Caco-2 (cell line): ENCODE measurements at regions not wholly inside any gene's neighbourhood (a gene's known extent, or its start where the extent isn't known, plus 50 kb on each side); places are given as distances from the start of the nearest gene placed in this dataset.

ENCODE experiments used
- BruUV-seq: library from RNA; stranded (reverse); fragments of 400-500 nt; replicated peaks from 2 replicates; lab custom pipeline; 2021; lab: Mats Ljungman, UMichigan
- CTCF ChIA-PET: fragments of 300-600 bp; sonication (Branson Sonifier 250); formaldehyde crosslinking; loops from one replicate; lab custom pipeline; 2022; ENCODE audit warnings: antibody characterized with exemption; lab: Charles Lee
- POLR2A ChIA-PET: fragments of 300-600 bp; sonication (Branson Sonifier 250); formaldehyde crosslinking; loops from one replicate; lab custom pipeline; 2022; ENCODE audit warnings: antibody characterized with exemption; lab: Charles Lee
- DNase-seq, 2 experiments: peaks; one replicate each; pipeline versions ENCODE4 v3.0.0 to v3.0.0-alpha.2; 2020 to 2022
- H3K27me3 ChIP-seq: replicated peaks from 2 replicates; pipeline ENCODE4 v1.6.0; 2011; ENCODE audit warnings: low read length; ENCODE audit not compliant: control insufficient read depth, insufficient read depth
- H3K36me3 ChIP-seq: 2 replicates; pipeline ENCODE4 v1.5.1; 2011; ENCODE audit warnings: low read length; ENCODE audit not compliant: control insufficient read depth, insufficient read depth
- H3K4me1 ChIP-seq: fragments of 250-450 bp; sonication (Bioruptor Pico); 2 replicates; pipeline ENCODE4 v1.5.1; 2020; ENCODE audit warnings: mild to moderate bottlenecking
- H3K4me3 ChIP-seq: 2 replicates; pipeline ENCODE4 v1.5.1; 2011; ENCODE audit warnings: low read depth, mild to moderate bottlenecking, control low read depth, low read length
- H3K9me3 ChIP-seq: fragments of 250-450 bp; sonication (Bioruptor Pico); 2 replicates; pipeline ENCODE4 v1.5.1; 2020; ENCODE audit warnings: mild to moderate bottlenecking, moderate library complexity
- H3K27ac Mint-ChIP-seq: one replicate; pipeline ENCODE4 v1.8.0; 2022; ENCODE audit warnings: mixed read lengths; ENCODE audit not compliant: unreplicated experiment
- H3K27me3 Mint-ChIP-seq: one replicate; pipeline ENCODE4 v1.8.0; 2022; ENCODE audit warnings: mixed read lengths; ENCODE audit not compliant: insufficient read depth, unreplicated experiment
- H3K36me3 Mint-ChIP-seq: one replicate; pipeline ENCODE4 v1.8.0; 2022; ENCODE audit warnings: mild to moderate bottlenecking, mixed read lengths; ENCODE audit not compliant: insufficient read depth, unreplicated experiment
- H3K4me1 Mint-ChIP-seq: one replicate; pipeline ENCODE4 v1.8.0; 2022; ENCODE audit warnings: low read depth, mixed read lengths; ENCODE audit not compliant: unreplicated experiment
- H3K4me3 Mint-ChIP-seq: one replicate; pipeline ENCODE4 v1.8.0; 2022; ENCODE audit warnings: mild to moderate bottlenecking, moderate library complexity, mixed read lengths; ENCODE audit not compliant: unreplicated experiment
- H3K9me3 Mint-ChIP-seq: one replicate; pipeline ENCODE4 v1.8.0; 2022; ENCODE audit warnings: mixed read lengths; ENCODE audit not compliant: unreplicated experiment
- CTCF ChIP-seq, 2 experiments: fragments of 200-600 bp in 1 of 2; IDR thresholded peaks; 1 replicate in 1 of 2; 2 replicates in 1 of 2; pipeline versions ENCODE4 v1.5.1 to v1.8.0; 2011 to 2022; ENCODE audit warnings: antibody characterized with exemption in 1 of 2, control low read depth in 1 of 2, inconsistent platforms in 1 of 2, low read depth in 1 of 2, low read length in 1 of 2, mild to moderate bottlenecking in 1 of 2, moderate library complexity in 1 of 2; ENCODE audit not compliant: insufficient read depth in 1 of 2, severe bottlenecking in 1 of 2, unreplicated experiment in 1 of 2
- intact Hi-C: fragments of 100-400 bp; cut with micrococcal nuclease; formaldehyde crosslinking; loops from one replicate; pipeline ENCODE4 v1.10.0; 2022; ENCODE audit not compliant: unreplicated experiment

- H3K36me3 ChIP-seq, result no peaks in the 10 kb centered on the region
- no peak overlapping the region for H3K4me3 ChIP-seq
- peaks cover 19% of the 10 kb centered on the region for H3K9me3 Mint-ChIP-seq
- DNase-seq, result no peak
- POLR2A ChIA-PET, result no interaction called here
- no peak overlapping the region for H3K27ac Mint-ChIP-seq
- intact Hi-C loops, result no loop called here
- no peaks in the 10 kb centered on the region for H3K9me3 ChIP-seq
- no TSS peak for BruUV-seq
- TF ChIP-seq CTCF (IDR thresholded peaks at IDR 0.05; ENCODE audit: insufficient read depth in 1 of 2, low read depth in 1 of 2, low read length in 1 of 2, severe bottlenecking in 1 of 2, unreplicated experiment in 1 of 2), result no peak
- H3K4me1 Mint-ChIP-seq, result peaks cover 7% of the 10 kb centered on the region
- H3K4me3 Mint-ChIP-seq, result no peak overlapping the region
- no peaks in the 10 kb centered on the region for H3K27me3 ChIP-seq
- CTCF ChIA-PET, result no interaction called here
- no peaks in the 10 kb centered on the region for H3K36me3 Mint-ChIP-seq
- H3K4me1 ChIP-seq, result peaks cover 21% of the 10 kb centered on the region
- no peaks in the 10 kb centered on the region for H3K27me3 Mint-ChIP-seq
Observed at GRCh38 chr21:35538386-35538785, 489.3 kb upstream of the RUNX1 start.

- peaks cover 19% of the 10 kb centered on the region for H3K9me3 Mint-ChIP-seq
- no TSS peak for BruUV-seq
- CTCF ChIA-PET, result no interaction called here
Observed at GRCh38 chr21:35537604-35538003, 488.5 kb upstream of the RUNX1 start.

DNA sequence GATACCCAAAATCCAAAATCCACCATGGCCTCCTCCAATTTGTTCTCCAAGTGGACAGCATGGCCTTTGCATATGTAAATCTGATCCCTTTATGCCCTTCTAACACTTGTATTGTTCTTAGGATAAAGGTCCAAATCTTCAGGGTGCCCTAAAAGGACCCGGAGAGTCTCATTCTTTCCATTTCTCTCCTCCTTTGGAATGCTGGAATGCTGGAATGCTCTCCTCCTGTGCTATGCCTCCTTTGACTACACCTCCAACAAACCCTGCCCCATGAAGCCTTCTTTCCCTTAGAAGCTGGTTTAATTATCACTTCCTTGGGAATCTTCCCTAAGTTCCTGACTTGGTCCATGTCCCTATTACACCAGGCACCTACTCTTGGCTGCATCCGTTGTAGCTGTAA, 484.8 kb upstream of the RUNX1 start:
- CTCF ChIA-PET, result no interaction called here
- no peaks in the 10 kb centered on the region for H3K27me3 Mint-ChIP-seq
- peaks cover 19% of the 10 kb centered on the region for H3K9me3 Mint-ChIP-seq
- H3K4me3 ChIP-seq, result no peak overlapping the region
- TF ChIP-seq CTCF (IDR thresholded peaks at IDR 0.05; ENCODE audit: insufficient read depth in 1 of 2, low read depth in 1 of 2, low read length in 1 of 2, severe bottlenecking in 1 of 2, unreplicated experiment in 1 of 2), result no peak
- no peak overlapping the region for H3K4me3 Mint-ChIP-seq
- H3K9me3 ChIP-seq, result no peaks in the 10 kb centered on the region
- BruUV-seq, result no TSS peak
- no peaks in the 10 kb centered on the region for H3K36me3 Mint-ChIP-seq
- no peaks in the 10 kb centered on the region for H3K36me3 ChIP-seq
- POLR2A ChIA-PET, result no interaction called here
- H3K27me3 ChIP-seq, result no peaks in the 10 kb centered on the region
- no peak overlapping the region for H3K27ac Mint-ChIP-seq
- H3K4me1 ChIP-seq, result peaks cover 21% of the 10 kb centered on the region
- no peak for DNase-seq
- intact Hi-C loops, result no loop called here
- no peaks in the 10 kb centered on the region for H3K4me1 Mint-ChIP-seq

More at GRCh38 chr21:35537604-35538003, 488.5 kb upstream of the RUNX1 start:
- Histone ChIP-seq H3K36me3 (no peaks in the 10 kb centered on the region), H3K27me3 (no peaks in the 10 kb centered on the region), H3K9me3 (no peaks in the 10 kb centered on the region), H3K4me1 (peaks cover 14% of the 10 kb centered on the region), H3K4me3 (no peak overlapping the region)
- Mint-ChIP-seq H3K27me3 (no peaks in the 10 kb centered on the region), H3K36me3 (no peaks in the 10 kb centered on the region), H3K4me1 (peaks cover 7% of the 10 kb centered on the region), H3K4me3 (no peak overlapping the region), H3K27ac (no peak overlapping the region)
- no peak for DNase-seq
- TF ChIP-seq CTCF (IDR thresholded peaks at IDR 0.05; ENCODE audit: insufficient read depth in 1 of 2, low read depth in 1 of 2, low read length in 1 of 2, severe bottlenecking in 1 of 2, unreplicated experiment in 1 of 2), result no peak
- POLR2A ChIA-PET, result no interaction called here
- intact Hi-C loops, result no loop called here
